HepG2 (cell line): ENCODE measurements at regions not wholly inside any gene's neighbourhood (a gene's known extent, or its start where the extent isn't known, plus 50 kb on each side); places are given as distances from the start of the nearest gene placed in this dataset.

Experiments
- ATAC-seq: fragments of 200-7000 bp; cut with Tn5 transposase; 3 replicates; pipeline ENCODE4 v1.9.1; 2020; ENCODE audit warnings: mild to moderate bottlenecking, moderate library complexity
- BruUV-seq: library from RNA; stranded (reverse); fragments of 400-500 nt; replicated peaks from 2 replicates; lab custom pipeline; 2021; lab: Mats Ljungman, UMichigan
- CTCF ChIA-PET: fragments of 300-600 bp; formaldehyde crosslinking; extraction: SDS; loops from one replicate; lab custom pipeline; 2021; ENCODE audit warnings: low total read pairs, inconsistent platforms, low intra/inter-chr PET ratio; lab: Yijun Ruan, JAX
- POLR2A ChIA-PET: fragments of 350-600 bp; sonication (Branson Sonifier 250); formaldehyde crosslinking; loops from one replicate; lab custom pipeline; 2020; ENCODE audit warnings: antibody characterized with exemption, inconsistent platforms; lab: Yijun Ruan, JAX
- DNase-seq: peaks from one replicate; pipeline ENCODE4 v3.0.0-alpha.2; 2015; ENCODE audit warnings: low spot score
- FAIRE-seq: peaks from 3 replicates; lab custom pipeline; 2011; peaks lifted over from hg19 to GRCh38; lab: Jason Lieb, UNC
- H2AFZ ChIP-seq: one replicate; pipeline ENCODE4 v1.6.1; 2011; ENCODE audit warnings: low read length, inconsistent platforms
- H3K27ac ChIP-seq: fragments of 300-600 bp; 3 replicates; pipeline ENCODE4 v1.8.0; 2011; ENCODE audit warnings: mixed run types, mild to moderate bottlenecking, mixed read lengths, low read length, inconsistent platforms; ENCODE audit not compliant: insufficient read depth; ENCODE audit errors: extremely low read length
- H3K27me3 ChIP-seq, 2 experiments: fragments of 200-600 bp in 1 of 2; 2 replicates in 1 of 2; 3 replicates in 1 of 2; pipeline versions ENCODE4 v1.6.0 to v1.8.0; 2011; ENCODE audit warnings: low read length in 2 of 2, mild to moderate bottlenecking in 2 of 2, moderate library complexity in 2 of 2, inconsistent platforms in 1 of 2; ENCODE audit not compliant: insufficient read depth in 2 of 2, control insufficient read depth in 1 of 2
- H3K36me3 ChIP-seq, 2 experiments: fragments of 200-600 bp in 1 of 2; replicated peaks in 1 of 2; 2 replicates in 1 of 2; 3 replicates in 1 of 2; pipeline versions ENCODE4 v1.5.1 to v1.8.0; 2011; ENCODE audit warnings: low read length in 2 of 2, inconsistent platforms in 1 of 2; ENCODE audit not compliant: insufficient read depth in 2 of 2, control insufficient read depth in 1 of 2
- H3K4me1 ChIP-seq: 2 replicates; pipeline ENCODE4 v1.5.1; 2012; ENCODE audit warnings: low read length, inconsistent platforms; ENCODE audit not compliant: insufficient read depth
- H3K4me2 ChIP-seq: 2 replicates; pipeline ENCODE4 v1.6.0; 2011; ENCODE audit warnings: low read depth, low read length, inconsistent platforms
- H3K4me3 ChIP-seq, 3 experiments: fragments of 200-600 bp in 1 of 3; sonication (generic), shearing (Covaris generic) in 1 of 3; replicated peaks in 1 of 3; 2 replicates each; pipeline ENCODE4 v1.5.1; 2011 to 2016; ENCODE audit warnings: low read length in 3 of 3, inconsistent platforms in 2 of 3, low read depth in 2 of 3, mild to moderate bottlenecking in 2 of 3, control low read depth in 1 of 3, mixed read lengths in 1 of 3; ENCODE audit not compliant: insufficient read depth in 1 of 3
- H3K79me2 ChIP-seq: one replicate; pipeline ENCODE4 v1.6.1; 2011; ENCODE audit warnings: low read length, inconsistent platforms; ENCODE audit not compliant: insufficient read depth
- H3K9ac ChIP-seq: 2 replicates; pipeline ENCODE4 v1.6.0; 2011; ENCODE audit warnings: mild to moderate bottlenecking, low read depth, low read length, inconsistent platforms; ENCODE audit not compliant: insufficient read depth
- H3K9me3 ChIP-seq: 2 replicates; pipeline ENCODE4 v1.5.1; 2012; ENCODE audit warnings: mild to moderate bottlenecking, low read length
- H4K20me1 ChIP-seq: 2 replicates; pipeline ENCODE4 v1.6.0; 2011; ENCODE audit warnings: inconsistent platforms, mild to moderate bottlenecking, low read length, moderate library complexity; ENCODE audit not compliant: insufficient read depth
- TFDP1 ChIP-seq: IDR thresholded peaks from 2 replicates; pipeline ENCODE4 v1.6.1; 2016; ENCODE audit warnings: missing compliant biosample characterization, missing genetic modification reagents, borderline replicate concordance
- WGBS: methylation state at CpG from one replicate; pipeline ENCODE4 v1.1.6; 2017; ENCODE audit warnings: low lambda C conversion rate; 5-methylcytosine and 5-hydroxymethylcytosine counted together
- in situ Hi-C: cut with HindIII; loops from 2 replicates; pipeline ENCODE4 v1.10.0; 2017; ENCODE audit warnings: low pct_unique_long_range_greater_than_20kb; ENCODE audit not compliant: extremely low pct_ligation_motif_present
- intact Hi-C: fragments of 100-400 bp; cut with micrococcal nuclease; formaldehyde crosslinking; loops from one replicate; pipeline ENCODE4 v1.10.0; 2022; ENCODE audit not compliant: unreplicated experiment
- TF ChIP-seq, protein P1 (sequence below): sonication (generic); formaldehyde crosslinking; IDR thresholded peaks from 2 replicates; pipeline ENCODE4 v1.5.1; 2020; ENCODE audit warnings: missing genetic modification reagents, mild to moderate bottlenecking, borderline replicate concordance
- TF ChIP-seq, protein P2 (sequence below): sonication (generic); formaldehyde crosslinking; IDR thresholded peaks from 2 replicates; pipeline ENCODE4 v1.4.0; 2020; ENCODE audit warnings: mild to moderate bottlenecking, missing genetic modification reagents
- TF ChIP-seq, protein P3 (sequence below): IDR thresholded peaks from 2 replicates; pipeline ENCODE4 v1.6.1; 2016; ENCODE audit warnings: missing genetic modification reagents, missing compliant biosample characterization

DNA sequence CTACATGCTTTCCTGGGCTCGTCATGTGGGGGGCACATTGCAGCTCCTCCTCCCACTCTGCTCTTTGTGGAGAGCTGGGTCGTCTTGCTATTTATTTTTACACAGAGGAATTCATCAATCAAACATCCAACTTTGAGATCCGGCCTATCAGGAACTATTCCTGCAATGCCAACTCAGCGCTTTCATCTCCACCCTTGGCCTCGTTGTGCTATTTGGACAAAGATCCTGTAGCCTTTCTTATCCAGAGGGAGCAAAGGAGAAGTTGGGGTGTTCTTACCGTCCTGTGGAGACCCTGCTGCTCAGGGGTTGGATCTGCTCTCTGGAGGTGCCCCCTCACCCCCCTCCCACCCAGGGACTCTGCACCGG is 92.1 kb downstream of the ASB1 start (continued):
- TF ChIP-seq, protein P1, sequence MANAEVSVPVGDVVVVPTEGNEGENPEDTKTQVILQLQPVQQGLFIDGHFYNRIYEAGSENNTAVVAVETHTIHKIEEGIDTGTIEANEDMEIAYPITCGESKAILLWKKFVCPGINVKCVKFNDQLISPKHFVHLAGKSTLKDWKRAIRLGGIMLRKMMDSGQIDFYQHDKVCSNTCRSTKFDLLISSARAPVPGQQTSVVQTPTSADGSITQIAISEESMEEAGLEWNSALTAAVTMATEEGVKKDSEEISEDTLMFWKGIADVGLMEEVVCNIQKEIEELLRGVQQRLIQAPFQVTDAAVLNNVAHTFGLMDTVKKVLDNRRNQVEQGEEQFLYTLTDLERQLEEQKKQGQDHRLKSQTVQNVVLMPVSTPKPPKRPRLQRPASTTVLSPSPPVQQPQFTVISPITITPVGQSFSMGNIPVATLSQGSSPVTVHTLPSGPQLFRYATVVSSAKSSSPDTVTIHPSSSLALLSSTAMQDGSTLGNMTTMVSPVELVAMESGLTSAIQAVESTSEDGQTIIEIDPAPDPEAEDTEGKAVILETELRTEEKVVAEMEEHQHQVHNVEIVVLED (CRISPR knock-in tag), result no peak
- TF ChIP-seq, all 625 proteins: peak for 6

GRCh38 chr2:238520359-238520886 is 93.7 kb downstream of the ASB1 start:
- intact Hi-C loops (no loop called here), in situ Hi-C loops (no loop called here)
- no peak for DNase-seq
- BruUV-seq, result no TSS peak
- H3K4me1 ChIP-seq, result peaks cover 56% of the 10 kb centered on the region
- no peak overlapping the region for H3K9ac ChIP-seq
- POLR2A ChIA-PET, result no interaction called here
- H3K4me2 ChIP-seq, result no peak overlapping the region
- H4K20me1 ChIP-seq, result no peaks in the 10 kb centered on the region
- no peak for FAIRE-seq
- H3K36me3 ChIP-seq, result no peaks in the 10 kb centered on the region
- H3K9me3 ChIP-seq, result peaks cover 6% of the 10 kb centered on the region; the same call in 1 of the 2 replicates
- no peak overlapping the region for H3K27ac ChIP-seq
- 91% methylated on average over 1 of the region's 1 CpG for WGBS
- CTCF ChIA-PET, result no interaction called here
- no peak overlapping the region for H2AFZ ChIP-seq
- no peaks in the 10 kb centered on the region for H3K27me3 ChIP-seq
- ATAC-seq, result no peak
- H3K4me3 ChIP-seq, result no peak overlapping the region
- H3K79me2 ChIP-seq, result no peaks in the 10 kb centered on the region
- TF ChIP-seq TFDP1 (CRISPR knock-in tag), result no peak
- TF ChIP-seq, protein P2, sequence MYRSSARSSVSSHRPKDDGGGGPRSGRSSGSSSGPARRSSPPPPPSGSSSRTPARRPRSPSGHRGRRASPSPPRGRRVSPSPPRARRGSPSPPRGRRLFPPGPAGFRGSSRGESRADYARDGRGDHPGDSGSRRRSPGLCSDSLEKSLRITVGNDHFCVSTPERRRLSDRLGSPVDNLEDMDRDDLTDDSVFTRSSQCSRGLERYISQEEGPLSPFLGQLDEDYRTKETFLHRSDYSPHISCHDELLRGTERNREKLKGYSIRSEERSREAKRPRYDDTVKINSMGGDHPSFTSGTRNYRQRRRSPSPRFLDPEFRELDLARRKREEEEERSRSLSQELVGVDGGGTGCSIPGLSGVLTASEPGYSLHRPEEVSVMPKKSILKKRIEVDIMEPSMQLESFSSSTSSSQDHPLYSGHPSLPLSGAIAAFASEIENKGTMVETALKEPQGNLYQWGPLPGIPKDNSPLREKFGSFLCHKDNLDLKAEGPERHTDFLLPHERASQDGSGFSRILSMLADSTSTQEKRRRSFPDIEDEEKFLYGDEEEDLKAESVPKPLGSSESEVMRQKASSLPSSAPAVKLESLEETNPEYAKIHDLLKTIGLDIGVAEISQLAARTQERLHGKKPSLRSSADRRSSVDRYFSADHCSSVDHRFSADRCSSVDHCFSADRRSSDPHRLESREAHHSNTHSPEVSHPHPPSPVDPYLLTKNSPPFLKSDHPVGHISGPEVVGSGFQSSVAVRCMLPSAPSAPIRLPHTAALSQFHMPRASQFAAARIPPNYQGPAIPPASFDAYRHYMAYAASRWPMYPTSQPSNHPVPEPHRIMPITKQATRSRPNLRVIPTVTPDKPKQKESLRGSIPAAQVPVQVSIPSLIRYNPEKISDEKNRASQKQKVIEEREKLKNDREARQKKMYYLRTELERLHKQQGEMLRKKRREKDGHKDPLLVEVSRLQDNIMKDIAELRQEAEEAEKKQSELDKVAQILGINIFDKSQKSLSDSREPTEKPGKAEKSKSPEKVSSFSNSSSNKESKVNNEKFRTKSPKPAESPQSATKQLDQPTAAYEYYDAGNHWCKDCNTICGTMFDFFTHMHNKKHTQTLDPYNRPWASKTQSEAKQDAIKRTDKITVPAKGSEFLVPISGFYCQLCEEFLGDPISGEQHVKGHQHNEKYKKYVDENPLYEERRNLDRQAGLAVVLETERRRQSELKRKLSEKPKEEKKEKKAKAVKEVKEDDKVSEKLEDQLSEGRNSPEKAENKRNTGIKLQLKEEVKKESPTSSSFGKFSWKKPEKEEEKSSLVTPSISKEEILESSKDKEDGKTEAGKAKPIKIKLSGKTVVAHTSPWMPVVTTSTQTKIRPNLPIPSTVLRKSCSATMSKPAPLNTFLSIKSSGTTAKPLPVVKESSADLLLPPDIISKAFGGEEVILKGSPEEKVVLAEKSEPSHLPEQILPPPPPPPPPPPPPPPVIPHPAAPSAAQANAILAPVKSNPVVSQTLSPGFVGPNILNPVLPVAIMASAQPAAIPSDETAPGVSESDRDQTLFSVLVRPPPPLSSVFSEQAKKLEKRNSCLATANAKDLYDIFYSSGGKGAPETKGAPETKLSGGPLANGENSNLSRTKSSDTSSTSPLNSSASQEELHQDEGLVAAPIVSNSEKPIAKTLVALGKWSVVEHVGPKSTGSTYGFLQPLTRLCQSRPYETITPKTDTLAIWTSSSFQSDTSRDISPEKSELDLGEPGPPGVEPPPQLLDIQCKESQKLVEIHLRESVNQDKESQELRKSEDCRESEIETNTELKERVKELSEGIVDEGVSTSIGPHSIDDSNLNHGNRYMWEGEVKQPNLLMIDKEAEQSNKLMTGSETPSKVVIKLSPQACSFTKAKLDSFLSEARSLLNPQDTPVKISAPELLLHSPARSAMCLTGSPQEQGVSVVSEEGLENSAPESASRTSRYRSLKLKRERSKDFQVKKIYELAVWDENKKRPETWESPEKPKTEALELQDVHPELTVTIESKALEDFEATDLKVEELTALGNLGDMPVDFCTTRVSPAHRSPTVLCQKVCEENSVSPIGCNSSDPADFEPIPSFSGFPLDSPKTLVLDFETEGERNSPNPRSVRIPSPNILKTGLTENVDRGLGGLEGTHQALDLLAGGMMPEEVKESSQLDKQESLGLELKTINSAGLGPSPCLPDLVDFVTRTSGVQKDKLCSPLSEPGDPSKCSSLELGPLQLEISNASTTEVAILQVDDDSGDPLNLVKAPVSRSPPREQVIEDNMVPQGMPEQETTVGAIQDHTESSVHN, result no peak
- TF ChIP-seq, protein P3, sequence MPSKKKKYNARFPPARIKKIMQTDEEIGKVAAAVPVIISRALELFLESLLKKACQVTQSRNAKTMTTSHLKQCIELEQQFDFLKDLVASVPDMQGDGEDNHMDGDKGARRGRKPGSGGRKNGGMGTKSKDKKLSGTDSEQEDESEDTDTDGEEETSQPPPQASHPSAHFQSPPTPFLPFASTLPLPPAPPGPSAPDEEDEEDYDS (CRISPR knock-in tag), result no peak
